ENCODE measurements at regions not wholly inside any gene's neighbourhood (a gene's known extent, or its start where the extent isn't known, plus 50 kb on each side); places are given as distances from the start of the nearest gene placed in this dataset.

DNA sequence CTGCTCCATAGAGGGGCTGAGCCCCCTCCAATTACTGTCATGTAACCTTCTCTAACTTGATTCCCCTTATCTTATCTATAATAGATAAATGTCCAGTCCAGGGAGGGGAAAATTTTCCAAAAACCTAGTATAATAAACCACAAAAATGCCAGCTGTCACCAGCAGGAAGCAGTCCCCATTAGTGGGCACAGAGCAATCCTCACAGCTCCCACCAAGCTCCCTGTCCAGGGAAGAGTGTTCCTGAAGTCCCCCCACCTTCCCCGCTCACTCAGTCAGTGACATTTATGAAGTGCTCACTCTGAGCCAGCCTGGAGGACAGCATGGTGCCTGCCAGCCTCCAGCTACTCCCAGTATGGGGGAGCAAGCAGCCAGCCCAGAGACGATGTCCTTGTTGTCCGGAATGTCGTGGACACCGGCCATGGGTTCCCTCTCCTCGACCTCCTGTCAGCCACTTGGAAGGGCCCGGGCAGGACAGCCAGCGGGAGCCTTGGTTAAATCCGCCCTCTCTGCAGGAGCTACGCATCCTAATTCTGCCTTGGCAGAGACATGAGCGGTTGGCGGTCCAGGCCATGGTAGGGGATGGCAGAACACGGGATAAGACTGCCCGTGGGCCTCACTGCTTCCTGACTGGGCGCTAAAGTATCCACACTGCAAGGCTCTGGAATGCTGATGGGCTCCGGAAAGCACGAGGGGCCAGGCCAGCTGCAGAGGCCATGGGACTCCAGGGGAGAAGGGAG lies 102.0 kb upstream of the CDH5 start:
- no peak for TF ChIP-seq EZH2 (IDR thresholded peaks at IDR 0.05; ENCODE audit: borderline replicate concordance, low read length)
- TF ChIP-seq, protein P1, sequence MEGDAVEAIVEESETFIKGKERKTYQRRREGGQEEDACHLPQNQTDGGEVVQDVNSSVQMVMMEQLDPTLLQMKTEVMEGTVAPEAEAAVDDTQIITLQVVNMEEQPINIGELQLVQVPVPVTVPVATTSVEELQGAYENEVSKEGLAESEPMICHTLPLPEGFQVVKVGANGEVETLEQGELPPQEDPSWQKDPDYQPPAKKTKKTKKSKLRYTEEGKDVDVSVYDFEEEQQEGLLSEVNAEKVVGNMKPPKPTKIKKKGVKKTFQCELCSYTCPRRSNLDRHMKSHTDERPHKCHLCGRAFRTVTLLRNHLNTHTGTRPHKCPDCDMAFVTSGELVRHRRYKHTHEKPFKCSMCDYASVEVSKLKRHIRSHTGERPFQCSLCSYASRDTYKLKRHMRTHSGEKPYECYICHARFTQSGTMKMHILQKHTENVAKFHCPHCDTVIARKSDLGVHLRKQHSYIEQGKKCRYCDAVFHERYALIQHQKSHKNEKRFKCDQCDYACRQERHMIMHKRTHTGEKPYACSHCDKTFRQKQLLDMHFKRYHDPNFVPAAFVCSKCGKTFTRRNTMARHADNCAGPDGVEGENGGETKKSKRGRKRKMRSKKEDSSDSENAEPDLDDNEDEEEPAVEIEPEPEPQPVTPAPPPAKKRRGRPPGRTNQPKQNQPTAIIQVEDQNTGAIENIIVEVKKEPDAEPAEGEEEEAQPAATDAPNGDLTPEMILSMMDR (conservative IDR thresholded peaks at IDR 0.05 in 1 of 2, IDR thresholded peaks at IDR 0.05 in 1 of 2; ENCODE audit: extremely low read depth in 1 of 2, insufficient read depth in 1 of 2, low read depth in 1 of 2, low read length in 2 of 2) = no peak
